Neural cell (in vitro differentiated cells): ENCODE measurements at regions not wholly inside any gene's neighbourhood (a gene's known extent, or its start where the extent isn't known, plus 50 kb on each side); places are given as distances from the start of the nearest gene placed in this dataset.

Experiments
- EP300 ChIP-seq: fragments of 450-650 bp; conservative IDR thresholded peaks from 2 replicates; pipeline ENCODE4 v1.6.1; 2014; ENCODE audit warnings: antibody characterized with exemption, mild to moderate bottlenecking, moderate library complexity; ENCODE audit not compliant: poor library complexity, severe bottlenecking
- EZH2 ChIP-seq: fragments of 200-600, 300-800 bp; shearing (Covaris generic), sonication (generic); IDR thresholded peaks from 2 replicates; pipeline ENCODE4 v1.6.1; 2014; ENCODE audit warnings: antibody characterized with exemption, low read length, borderline replicate concordance, mild to moderate bottlenecking; ENCODE audit not compliant: insufficient read depth, poor library complexity, severe bottlenecking
- POLR2AphosphoS5 ChIP-seq: IDR thresholded peaks from 2 replicates; pipeline ENCODE4 v1.6.1; 2012
- TF ChIP-seq, protein P1 (sequence below): fragments of 450-650 bp; IDR thresholded peaks from 2 replicates; pipeline ENCODE4 v1.5.1; 2014; ENCODE audit warnings: antibody characterized with exemption, mild to moderate bottlenecking, moderate library complexity; ENCODE audit not compliant: poor library complexity, severe bottlenecking

DNA sequence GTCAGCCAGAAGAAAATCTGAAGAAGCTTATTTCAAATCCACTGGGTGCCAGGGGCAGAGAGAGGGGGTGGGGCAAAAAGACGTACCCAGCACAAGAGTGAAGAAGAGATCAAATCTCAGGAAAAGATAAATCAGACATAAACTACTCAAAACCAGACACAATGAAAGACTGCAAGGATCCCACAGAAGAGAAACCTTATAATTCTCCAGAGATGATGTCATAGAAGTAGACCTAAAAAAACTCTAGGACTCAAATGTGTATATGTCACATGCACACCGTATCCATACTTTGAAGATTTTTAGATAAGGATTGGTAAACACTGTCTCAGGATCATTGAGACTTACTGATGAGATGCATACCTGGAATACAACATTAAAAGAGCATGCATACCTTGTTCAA is 98.5 kb upstream of the PIK3CG start:
- no peak for TF ChIP-seq EZH2
- TF ChIP-seq, protein P1, sequence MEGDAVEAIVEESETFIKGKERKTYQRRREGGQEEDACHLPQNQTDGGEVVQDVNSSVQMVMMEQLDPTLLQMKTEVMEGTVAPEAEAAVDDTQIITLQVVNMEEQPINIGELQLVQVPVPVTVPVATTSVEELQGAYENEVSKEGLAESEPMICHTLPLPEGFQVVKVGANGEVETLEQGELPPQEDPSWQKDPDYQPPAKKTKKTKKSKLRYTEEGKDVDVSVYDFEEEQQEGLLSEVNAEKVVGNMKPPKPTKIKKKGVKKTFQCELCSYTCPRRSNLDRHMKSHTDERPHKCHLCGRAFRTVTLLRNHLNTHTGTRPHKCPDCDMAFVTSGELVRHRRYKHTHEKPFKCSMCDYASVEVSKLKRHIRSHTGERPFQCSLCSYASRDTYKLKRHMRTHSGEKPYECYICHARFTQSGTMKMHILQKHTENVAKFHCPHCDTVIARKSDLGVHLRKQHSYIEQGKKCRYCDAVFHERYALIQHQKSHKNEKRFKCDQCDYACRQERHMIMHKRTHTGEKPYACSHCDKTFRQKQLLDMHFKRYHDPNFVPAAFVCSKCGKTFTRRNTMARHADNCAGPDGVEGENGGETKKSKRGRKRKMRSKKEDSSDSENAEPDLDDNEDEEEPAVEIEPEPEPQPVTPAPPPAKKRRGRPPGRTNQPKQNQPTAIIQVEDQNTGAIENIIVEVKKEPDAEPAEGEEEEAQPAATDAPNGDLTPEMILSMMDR, result no peak
- no peak for TF ChIP-seq EP300
- TF ChIP-seq POLR2AphosphoS5, result no peak
